OCI-LY7 (cell line): ENCODE measurements at regions not wholly inside any gene's neighbourhood (a gene's known extent, or its start where the extent isn't known, plus 50 kb on each side); places are given as distances from the start of the nearest gene placed in this dataset.

Experiments used
- BruUV-seq: library from RNA; stranded (reverse); fragments of 400-500 nt; replicated peaks from 2 replicates; lab custom pipeline; 2021; lab: Mats Ljungman, UMichigan
- CTCF ChIA-PET: fragments of 300-600 bp; sonication (Branson Sonifier 250); formaldehyde crosslinking; loops from one replicate; lab custom pipeline; 2022; ENCODE audit warnings: antibody characterized with exemption; ENCODE audit not compliant: unreplicated experiment; lab: Charles Lee
- POLR2A ChIA-PET: fragments of 300-600 bp; sonication (Branson Sonifier 250); formaldehyde crosslinking; loops from one replicate; lab custom pipeline; 2022; ENCODE audit warnings: antibody characterized with exemption; lab: Charles Lee
- DNase-seq: peaks from one replicate; pipeline ENCODE4 v3.0.0-alpha.2; 2015; ENCODE audit warnings: low spot score
- H2AFZ ChIP-seq: fragments of 200-600 bp; sonication (generic), shearing (Covaris generic); 2 replicates; pipeline ENCODE4 v1.6.1; 2014; ENCODE audit warnings: mild to moderate bottlenecking, antibody characterized with exemption, low read length, moderate library complexity
- H3K27ac ChIP-seq: fragments of 200-600 bp; sonication (generic); 2 replicates; pipeline ENCODE4 v1.5.1; 2014; ENCODE audit warnings: mixed run types, low read depth, mild to moderate bottlenecking, moderate library complexity, low read length, inconsistent platforms; ENCODE audit not compliant: poor library complexity, severe bottlenecking
- H3K36me3 ChIP-seq: fragments of 200-600 bp; sonication (generic); 2 replicates; pipeline ENCODE4 v1.6.1; 2014; ENCODE audit warnings: mild to moderate bottlenecking, antibody characterized with exemption, low read length, moderate library complexity, mixed read lengths; ENCODE audit not compliant: insufficient read depth
- H3K4me1 ChIP-seq: fragments of 200-600 bp; sonication (generic); 2 replicates; pipeline ENCODE4 v1.5.1; 2014; ENCODE audit warnings: mild to moderate bottlenecking, low read length; ENCODE audit not compliant: insufficient read depth, poor library complexity, severe bottlenecking
- H3K4me2 ChIP-seq: fragments of 200-600 bp; sonication (generic); 2 replicates; pipeline ENCODE4 v1.6.1; 2014; ENCODE audit warnings: mild to moderate bottlenecking, low read length
- H3K4me3 ChIP-seq: fragments of 200-600 bp; sonication (generic); 2 replicates; pipeline ENCODE4 v1.5.1; 2014; ENCODE audit warnings: mild to moderate bottlenecking, low read depth, low read length; ENCODE audit not compliant: poor library complexity, severe bottlenecking
- H3K79me2 ChIP-seq: fragments of 200-600 bp; sonication (generic); 2 replicates; pipeline ENCODE4 v1.6.1; 2016; ENCODE audit warnings: low read depth, mild to moderate bottlenecking, low read length, moderate library complexity, mixed read lengths; ENCODE audit not compliant: insufficient read depth
- H3K9me2 ChIP-seq: fragments of 200-600 bp; sonication (generic); 2 replicates; pipeline ENCODE4 v1.6.1; 2016; ENCODE audit warnings: mild to moderate bottlenecking, low read length, mixed read lengths; ENCODE audit not compliant: insufficient read depth
- H3K9me3 ChIP-seq: fragments of 200-600 bp; sonication (generic); 2 replicates; pipeline ENCODE4 v1.6.1; 2014; ENCODE audit warnings: mild to moderate bottlenecking, mixed run types, low read length, mixed read lengths
- H4K20me1 ChIP-seq: fragments of 200-600 bp; sonication (generic); 2 replicates; pipeline ENCODE4 v1.6.1; 2014; ENCODE audit warnings: mild to moderate bottlenecking, antibody characterized with exemption, low read length, moderate library complexity, mixed read lengths; ENCODE audit not compliant: insufficient read depth
- EZH2phosphoT487 ChIP-seq: fragments of 200-600 bp; sonication (generic); IDR thresholded peaks from 2 replicates; pipeline ENCODE4 v1.6.1; 2018; ENCODE audit warnings: low read depth, borderline replicate concordance, mild to moderate bottlenecking, mixed run types, antibody characterized with exemption, low read length, moderate library complexity, mixed read lengths
- intact Hi-C: fragments of 100-400 bp; cut with micrococcal nuclease; formaldehyde crosslinking; loops from one replicate; pipeline ENCODE4 v1.10.0; 2022; ENCODE audit not compliant: unreplicated experiment
- TF ChIP-seq, protein P1 (sequence below): fragments of 200-600 bp; sonication (generic); conservative IDR thresholded peaks from 2 replicates; pipeline ENCODE4 v1.5.1; 2014; ENCODE audit warnings: mild to moderate bottlenecking, antibody characterized with exemption, low read length, moderate library complexity, mixed read lengths

DNA sequence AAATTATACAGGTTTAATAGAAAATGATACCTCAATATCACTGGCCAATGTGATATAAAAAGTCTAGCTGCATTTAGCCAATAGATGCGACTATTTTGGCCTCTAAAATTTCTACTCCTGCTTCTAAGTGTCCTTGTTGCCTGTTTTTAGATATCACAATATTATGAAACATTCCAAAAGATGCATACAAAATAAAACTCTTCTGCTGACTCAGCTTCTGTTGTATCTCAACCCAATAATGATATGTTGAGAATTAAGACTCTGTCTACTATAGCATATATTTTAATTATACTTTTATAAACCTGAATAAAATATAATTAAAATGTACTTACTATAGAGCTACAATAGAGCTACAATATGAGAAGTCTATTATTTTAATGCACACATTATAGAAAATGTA, 661.0 kb upstream of the TEX47 start:
- H3K4me2 ChIP-seq: no peak overlapping the region
- H2AFZ ChIP-seq: no peak overlapping the region
- DNase-seq: no peak
- no peak overlapping the region for H3K4me3 ChIP-seq
- ChIA-PET CTCF (no interaction called here), POLR2A (interaction anchor here (1.1 kb wide), 1 partner anchor 13 kb away, joined by 4 read pairs; no protein-coding TSS in a partner anchor)
- H4K20me1 ChIP-seq: no peaks in the 10 kb centered on the region
- no peaks in the 10 kb centered on the region for H3K36me3 ChIP-seq
- no peaks in the 10 kb centered on the region for H3K4me1 ChIP-seq
- H3K79me2 ChIP-seq: no peaks in the 10 kb centered on the region
- BruUV-seq: no TSS peak
- no peaks in the 10 kb centered on the region for H3K9me2 ChIP-seq
- no peak overlapping the region for H3K27ac ChIP-seq
- no peaks in the 10 kb centered on the region for H3K9me3 ChIP-seq
- intact Hi-C loops: no loop called here
- TF ChIP-seq, protein P1, sequence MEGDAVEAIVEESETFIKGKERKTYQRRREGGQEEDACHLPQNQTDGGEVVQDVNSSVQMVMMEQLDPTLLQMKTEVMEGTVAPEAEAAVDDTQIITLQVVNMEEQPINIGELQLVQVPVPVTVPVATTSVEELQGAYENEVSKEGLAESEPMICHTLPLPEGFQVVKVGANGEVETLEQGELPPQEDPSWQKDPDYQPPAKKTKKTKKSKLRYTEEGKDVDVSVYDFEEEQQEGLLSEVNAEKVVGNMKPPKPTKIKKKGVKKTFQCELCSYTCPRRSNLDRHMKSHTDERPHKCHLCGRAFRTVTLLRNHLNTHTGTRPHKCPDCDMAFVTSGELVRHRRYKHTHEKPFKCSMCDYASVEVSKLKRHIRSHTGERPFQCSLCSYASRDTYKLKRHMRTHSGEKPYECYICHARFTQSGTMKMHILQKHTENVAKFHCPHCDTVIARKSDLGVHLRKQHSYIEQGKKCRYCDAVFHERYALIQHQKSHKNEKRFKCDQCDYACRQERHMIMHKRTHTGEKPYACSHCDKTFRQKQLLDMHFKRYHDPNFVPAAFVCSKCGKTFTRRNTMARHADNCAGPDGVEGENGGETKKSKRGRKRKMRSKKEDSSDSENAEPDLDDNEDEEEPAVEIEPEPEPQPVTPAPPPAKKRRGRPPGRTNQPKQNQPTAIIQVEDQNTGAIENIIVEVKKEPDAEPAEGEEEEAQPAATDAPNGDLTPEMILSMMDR: no peak
- TF ChIP-seq EZH2phosphoT487: no peak

DNA sequence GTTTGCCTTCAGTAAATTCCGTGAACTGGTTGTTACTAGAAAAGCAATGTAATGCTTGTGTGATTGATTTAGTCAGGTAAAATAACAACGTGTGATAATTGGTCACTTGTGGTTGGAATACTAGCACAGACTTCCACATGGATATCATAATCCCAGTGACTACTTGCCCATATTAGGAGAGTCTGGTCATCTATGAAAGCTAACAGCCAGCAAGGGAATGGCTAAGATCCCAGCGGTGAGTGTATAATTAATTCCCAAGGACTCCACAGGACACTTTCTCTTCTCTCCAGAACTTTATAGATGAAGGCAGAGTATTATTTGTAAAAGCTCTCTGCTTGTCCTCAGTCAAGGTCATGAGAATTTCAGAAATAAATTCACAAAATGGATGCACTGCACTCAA, 662.6 kb upstream of the TEX47 start:
- POLR2A ChIA-PET: interaction anchor here (0.6 to 0.7 kb wide), 2 partner anchors 11 to 290 kb away, joined by 3 read pairs; no protein-coding TSS in a partner anchor
- CTCF ChIA-PET: no interaction called here

DNA sequence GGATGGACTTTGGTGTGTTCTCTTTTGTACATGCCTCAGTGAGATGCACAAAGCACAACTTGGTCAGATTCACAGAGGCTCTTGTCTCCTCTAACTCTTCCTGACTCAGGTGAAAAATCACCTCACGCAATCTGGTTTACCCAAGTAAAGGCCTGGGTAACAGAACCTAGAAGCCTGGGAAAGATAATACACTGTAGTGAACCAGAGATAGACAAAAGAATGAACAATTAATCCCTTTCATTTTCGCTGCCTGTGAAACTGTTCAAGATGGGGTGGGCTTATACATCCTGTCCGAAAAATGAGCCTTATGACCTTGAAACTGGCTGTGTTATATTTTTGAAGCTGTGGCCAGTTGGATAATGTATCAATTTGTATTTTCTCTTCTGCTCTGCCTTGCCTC, 678.9 kb upstream of the TEX47 start:
- H3K27ac ChIP-seq: no peak overlapping the region
- no peaks in the 10 kb centered on the region for H3K9me2 ChIP-seq
- H3K4me2 ChIP-seq: no peak overlapping the region
- no peak overlapping the region for H2AFZ ChIP-seq
- no peaks in the 10 kb centered on the region for H3K4me1 ChIP-seq
- H4K20me1 ChIP-seq: no peaks in the 10 kb centered on the region
- no peaks in the 10 kb centered on the region for H3K36me3 ChIP-seq
- POLR2A ChIA-PET: interaction anchor here (1.0 kb wide), 1 partner anchor 337 kb away, joined by 3 read pairs; no protein-coding TSS in a partner anchor
- no peaks in the 10 kb centered on the region for H3K79me2 ChIP-seq
- no peak for TF ChIP-seq EZH2phosphoT487
- TF ChIP-seq, protein P1: no peak
- no TSS peak for BruUV-seq
- no peak overlapping the region for H3K4me3 ChIP-seq
- CTCF ChIA-PET: no interaction called here
- DNase-seq: no peak
- intact Hi-C loops: no loop called here
- H3K9me3 ChIP-seq: no peaks in the 10 kb centered on the region

More for the DNA sequence above, 662.6 kb upstream of the TEX47 start:
- Histone ChIP-seq H3K4me1 (no peaks in the 10 kb centered on the region), H3K9me3 (no peaks in the 10 kb centered on the region), H3K36me3 (no peaks in the 10 kb centered on the region), H3K79me2 (no peaks in the 10 kb centered on the region), H3K4me3 (no peak overlapping the region), H3K27ac (no peak overlapping the region), H2AFZ (no peak overlapping the region), H3K4me2 (no peak overlapping the region), H4K20me1 (no peaks in the 10 kb centered on the region), H3K9me2 (no peaks in the 10 kb centered on the region)
- DNase-seq: no peak
- TF ChIP-seq, protein P1: no peak
- no peak for TF ChIP-seq EZH2phosphoT487
- intact Hi-C loops: no loop called here
- no TSS peak for BruUV-seq
